NCI-H1092 treated with DMSO at 0.1 percent for 48 hours (cell line): ENCODE measurements at regions not wholly inside any gene's neighbourhood (a gene's known extent, or its start where the extent isn't known, plus 50 kb on each side); places are given as distances from the start of the nearest gene placed in this dataset.

Source experiments
- DNase-seq: peaks from one replicate; lab custom pipeline; 2025; lab: John Stamatoyannopoulos, UW

DNA sequence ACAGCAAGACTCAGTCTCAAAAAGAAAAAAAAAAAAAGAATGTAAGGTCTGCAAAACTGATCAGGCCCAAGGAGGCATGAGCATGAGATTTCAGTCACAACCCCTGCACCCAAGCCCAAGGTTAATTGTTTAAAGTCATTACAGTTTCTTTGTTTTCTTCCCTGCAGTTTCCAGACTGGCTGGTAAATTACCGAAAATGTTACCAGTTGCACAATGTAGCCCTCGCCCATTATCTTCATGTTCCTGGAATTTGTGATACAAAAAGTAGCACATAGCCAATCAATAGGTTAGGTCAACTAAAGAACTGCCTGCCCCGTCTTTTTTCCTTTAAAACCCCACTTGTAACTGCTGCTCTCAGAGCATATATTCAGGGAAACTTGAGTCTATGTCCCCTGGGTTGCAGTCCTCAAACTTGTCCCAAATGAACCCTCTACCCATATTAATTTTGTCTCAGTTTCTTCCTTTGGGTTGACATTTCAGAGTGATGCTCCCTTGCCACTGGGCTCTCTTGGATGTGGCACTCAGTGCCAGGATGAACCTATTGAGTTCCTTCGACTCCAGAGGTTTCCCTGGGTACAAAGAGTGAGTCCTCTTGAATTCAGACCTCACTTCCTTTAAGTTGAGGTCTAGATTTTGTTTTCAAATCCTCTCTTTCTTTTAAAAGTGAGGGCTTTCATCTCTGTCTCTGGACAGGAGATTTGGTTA is 216.2 kb upstream of the HS6ST1 start:
- no peak for DNase-seq

DNA sequence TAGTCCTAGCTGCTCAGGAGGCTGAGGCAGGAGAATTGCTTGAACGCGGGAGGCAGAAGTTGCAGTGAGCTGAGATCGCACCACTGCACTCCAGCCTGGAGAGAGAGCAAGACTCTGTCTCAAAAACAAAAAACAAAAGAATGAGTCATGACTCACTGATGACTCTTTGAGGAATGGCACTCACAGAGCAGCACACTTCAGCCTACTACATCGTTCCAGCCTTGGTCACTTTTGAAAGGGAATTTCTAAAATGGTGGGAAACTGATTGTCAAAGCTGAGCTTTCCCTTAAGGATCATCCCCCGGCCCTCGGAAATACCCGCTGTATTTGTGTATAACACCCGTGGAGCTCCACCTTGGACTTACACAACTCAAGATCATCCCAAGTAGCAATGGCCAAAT is 217.3 kb upstream of the HS6ST1 start:
- no peak for DNase-seq

DNA sequence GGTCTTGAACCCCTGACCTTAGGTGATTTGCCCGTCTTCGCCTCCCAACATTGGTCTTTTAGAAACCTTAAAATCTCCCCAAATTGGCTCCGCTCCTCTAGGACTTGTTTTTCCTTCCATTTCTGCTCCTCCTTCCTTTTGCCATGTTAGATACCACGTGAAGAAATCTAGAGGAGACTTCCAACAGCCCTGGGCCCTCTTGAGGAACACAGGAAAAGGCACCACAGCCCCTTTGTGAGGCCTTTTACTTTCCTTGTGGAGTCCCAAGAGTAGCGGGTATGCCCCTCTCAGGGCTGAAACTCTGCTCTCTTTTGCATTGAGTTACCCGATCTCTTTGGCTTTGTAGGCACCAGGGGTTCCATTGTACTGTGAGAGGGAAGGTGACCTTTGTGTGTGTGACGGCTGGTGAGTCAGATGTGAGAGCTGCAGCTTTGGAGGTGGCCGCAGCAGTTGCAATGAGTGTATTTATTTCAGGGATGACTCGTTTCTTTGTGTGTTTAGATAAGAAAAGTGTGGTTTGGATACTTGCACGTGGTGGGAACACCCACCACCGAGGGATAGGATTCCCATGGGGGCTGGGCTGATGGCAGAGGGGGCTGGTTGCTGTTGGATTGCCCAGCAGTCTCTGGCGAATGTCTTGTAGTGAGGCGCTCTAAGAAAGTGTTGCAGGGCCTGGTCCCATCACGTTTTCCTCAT is 218.4 kb upstream of the HS6ST1 start:
- DNase-seq, result no peak

DNA sequence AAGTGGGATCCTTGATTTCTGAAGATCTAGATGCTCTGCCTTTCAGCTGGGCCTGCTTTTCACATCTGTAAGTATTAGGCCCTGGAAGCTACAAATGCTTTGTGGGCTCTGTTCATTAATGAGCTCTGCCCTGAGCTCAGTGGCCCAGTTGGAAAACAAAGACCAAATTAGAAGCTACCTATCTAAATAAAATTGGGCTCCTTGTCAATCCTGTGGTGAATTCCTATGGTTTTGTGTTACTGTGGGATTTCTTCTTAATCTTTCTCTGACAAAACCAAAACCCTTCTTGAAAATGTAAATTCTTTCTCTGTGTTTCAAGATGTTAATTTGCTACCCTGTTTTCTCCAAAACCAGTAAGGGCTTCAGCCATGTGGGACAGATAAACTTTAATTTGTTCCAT is 219.0 kb upstream of the HS6ST1 start:
- DNase-seq, result no peak

DNA sequence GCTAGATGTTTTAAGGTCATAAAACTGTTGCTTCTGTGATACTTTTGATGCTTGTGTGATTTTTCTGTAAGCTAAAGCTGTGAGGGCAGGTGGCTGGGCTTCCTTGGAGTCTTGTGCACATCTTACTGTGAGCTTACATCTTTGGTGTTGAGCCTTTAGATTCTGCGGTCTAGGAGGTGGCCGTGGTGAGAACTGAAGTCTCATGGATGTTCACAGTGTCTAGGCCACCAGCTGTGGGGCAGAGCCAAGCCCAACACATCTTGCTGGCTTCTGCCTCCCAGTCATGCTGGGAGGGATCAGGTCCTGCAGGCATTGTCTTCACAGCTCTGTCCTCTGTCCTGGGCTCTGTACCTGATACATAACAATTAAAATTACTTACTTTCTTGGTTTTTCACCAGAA is 219.7 kb upstream of the HS6ST1 start:
- DNase-seq, result no peak

DNA sequence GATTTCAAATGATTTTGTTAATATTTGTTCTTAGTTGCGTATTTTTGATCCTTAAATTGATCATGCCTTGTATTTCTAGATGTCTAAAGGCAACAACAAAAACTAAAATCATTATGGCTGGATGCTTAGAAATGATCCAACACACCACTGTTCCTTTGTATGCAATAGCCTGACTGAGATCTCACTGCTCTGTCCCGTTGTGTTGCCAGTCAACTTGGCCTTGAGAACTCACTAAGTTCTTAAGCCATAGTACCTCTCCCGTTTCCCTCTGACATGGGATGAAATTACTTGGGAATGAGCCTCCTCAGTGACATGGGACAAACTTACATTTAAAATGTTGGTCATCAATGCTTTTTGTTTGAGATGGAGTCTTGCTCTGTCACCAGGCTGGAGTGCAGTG is 222.0 kb upstream of the HS6ST1 start:
- no peak for DNase-seq

DNA sequence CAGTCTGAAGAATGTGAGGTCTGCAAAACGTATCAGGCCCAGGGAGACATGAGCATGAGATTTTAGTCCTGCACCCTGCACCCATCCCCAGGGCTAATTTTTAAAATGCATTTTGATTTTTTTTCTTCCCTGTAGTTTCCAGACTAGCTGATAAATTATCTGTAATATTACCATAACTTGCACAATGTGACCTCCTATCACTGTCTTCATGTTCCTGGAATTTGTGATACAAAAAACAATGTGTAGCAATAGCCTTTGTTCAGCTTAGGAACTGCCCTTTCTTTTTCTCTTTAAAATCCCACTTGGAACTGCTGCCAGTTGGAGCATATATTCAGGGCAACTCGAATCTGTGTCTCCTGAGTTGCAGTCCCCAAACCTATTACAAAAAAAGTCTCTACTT is 222.8 kb upstream of the HS6ST1 start:
- DNase-seq, result no peak

DNA sequence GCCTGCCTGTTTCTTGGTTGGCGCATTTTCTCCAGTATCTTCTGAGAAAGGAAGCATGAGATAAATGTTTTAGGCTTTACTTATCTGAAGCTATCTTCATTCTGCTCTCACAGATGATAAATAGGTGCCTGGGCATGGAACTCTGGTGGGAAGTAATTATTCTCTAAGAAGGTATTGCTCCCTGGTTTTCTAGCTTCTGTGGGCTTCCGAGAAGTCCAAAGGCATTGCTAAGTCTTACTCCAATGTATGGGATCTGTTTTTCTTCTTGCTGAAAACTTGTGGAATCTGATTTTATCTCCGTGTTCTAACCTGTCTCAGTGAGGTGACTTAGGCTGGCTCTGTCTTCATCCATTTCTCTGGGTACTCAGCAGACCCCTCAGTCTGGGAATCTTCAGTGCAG is 224.4 kb upstream of the HS6ST1 start:
- DNase-seq, result no peak

DNA sequence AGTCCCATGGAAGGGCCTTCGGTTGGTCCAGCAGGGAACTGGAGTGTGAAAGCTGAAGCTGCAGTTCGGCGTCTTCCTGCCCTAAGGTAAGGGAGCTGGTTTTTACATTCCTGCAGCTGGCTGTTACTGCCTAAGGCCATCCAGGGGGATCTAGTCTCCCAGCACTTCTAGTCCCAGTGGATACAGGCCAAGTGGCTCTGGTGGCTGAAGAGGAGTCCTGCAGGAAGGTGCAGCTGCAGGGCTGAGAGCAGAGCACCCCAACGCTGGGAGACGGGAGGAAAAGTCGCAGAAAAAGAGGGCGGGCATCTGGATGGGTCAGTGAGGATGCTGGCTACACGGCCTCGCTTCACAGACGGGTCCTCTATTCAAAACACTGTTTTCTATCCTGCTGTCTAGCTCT is 225.0 kb upstream of the HS6ST1 start:
- DNase-seq, result no peak

DNA sequence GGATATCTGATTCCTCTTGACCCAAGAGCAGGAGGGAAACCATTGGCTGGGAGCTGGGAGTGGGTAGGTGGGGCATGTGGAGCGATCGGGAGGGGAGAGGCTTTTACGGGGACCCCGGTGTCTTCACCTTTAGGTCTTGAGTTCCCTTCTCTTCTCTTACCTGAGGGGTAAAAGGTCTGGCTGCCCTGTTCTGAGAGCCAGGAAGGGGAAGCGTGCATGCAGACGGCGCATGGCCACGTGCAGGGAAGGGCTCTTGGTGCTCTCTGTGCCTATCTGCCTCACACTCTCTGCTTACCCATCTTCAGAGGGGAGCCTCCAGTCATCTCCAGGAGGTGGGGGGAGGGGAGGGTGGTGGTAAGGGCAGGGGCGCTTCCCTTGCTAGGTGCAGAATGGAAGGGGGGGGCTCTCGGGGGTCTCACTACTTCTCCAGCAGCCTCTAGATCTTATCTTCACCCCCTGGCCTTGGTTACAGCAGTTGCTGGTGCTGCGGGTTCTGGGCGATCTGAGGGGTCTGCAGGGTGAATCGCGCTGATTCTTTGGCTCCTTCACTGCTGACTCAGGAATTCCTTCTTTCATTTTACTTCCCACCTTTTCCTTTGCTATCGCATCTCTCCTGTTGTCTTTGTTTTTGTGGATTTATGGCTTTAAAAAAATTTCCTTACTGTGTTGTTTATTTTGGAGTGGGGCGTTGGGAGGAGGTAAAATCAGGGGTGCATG is 225.8 kb upstream of the HS6ST1 start:
- no peak for DNase-seq

DNA sequence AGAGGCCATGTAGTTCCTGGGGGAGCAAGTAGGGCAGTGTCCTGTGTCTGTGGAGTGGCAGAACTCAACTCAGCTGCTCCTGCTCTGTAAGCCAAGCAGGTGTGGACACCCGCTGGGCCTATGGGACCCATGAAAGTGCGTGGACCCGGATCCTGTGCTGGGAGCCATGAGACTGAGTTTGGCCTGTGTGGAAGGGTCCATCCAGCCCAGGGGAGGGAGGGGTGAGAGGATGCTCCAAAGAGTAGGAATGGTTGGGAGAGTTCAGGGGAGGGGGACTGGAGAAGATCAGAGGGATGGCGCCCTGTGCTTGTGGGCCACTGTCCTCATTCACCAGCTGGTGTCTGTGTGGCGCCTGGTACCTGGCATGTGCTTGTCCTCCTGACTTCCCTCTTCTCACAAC is 226.4 kb upstream of the HS6ST1 start:
- DNase-seq, result no peak

DNA sequence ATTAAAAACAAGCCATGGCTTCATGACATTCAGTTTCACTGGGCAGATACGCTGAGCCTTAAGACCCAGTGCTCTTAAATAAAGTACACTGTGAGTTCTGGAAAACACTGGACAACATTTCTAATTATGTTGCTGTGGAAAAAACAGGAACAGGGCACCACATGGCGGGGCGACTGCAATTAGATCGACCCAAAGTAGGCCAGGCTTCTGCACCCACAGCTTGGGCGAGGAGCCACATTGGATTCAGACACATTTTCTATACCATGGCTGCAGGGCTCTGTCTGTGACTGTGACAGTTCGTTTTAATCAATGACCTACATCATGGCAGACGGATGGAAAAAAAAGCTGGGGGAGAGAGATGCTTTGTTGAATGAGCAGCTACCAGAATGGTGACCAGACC is 227.2 kb upstream of the HS6ST1 start:
- DNase-seq, result no peak

DNA sequence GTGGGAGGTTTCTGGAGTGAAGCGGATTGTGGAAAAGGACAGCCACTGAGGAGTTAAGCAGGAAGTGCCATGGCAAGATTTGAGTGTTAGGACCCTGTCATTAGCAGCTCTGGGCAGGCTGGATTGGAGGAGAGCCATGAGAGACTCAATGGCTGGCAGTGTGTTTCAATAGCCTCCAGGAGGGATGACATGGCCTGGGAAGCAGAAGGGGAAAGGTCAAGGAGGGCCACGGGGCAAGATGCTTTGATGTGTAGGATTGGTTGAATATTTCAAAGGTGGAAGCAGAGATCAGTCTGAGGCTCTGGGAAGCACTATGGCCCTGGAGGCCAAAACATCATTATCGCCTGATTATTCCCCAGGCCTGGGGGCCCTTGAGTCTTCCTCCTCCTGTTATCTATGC is 229.0 kb upstream of the HS6ST1 start:
- DNase-seq, result no peak

DNA sequence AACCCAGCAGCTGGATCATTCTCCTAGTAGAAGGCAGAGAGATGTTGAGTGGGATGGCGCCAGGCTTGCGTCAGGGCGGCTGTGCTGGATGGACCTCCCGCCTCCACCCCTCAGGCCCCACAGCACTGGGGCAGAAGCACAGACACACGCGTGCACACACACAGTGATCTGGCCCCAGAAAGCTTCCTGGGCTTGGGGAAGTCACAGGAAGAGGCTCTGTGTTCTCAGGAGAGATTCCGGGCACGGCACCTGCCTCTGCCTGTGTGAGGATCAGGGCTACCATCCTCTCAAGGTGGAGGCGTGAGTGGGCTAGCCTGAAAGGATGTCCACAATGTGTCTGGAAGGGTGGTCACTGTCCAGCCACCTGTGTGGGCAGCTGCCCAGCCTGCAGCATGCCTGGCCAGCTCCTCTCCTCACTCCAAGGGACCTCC is 229.8 kb upstream of the HS6ST1 start:
- DNase-seq, result no peak

DNA sequence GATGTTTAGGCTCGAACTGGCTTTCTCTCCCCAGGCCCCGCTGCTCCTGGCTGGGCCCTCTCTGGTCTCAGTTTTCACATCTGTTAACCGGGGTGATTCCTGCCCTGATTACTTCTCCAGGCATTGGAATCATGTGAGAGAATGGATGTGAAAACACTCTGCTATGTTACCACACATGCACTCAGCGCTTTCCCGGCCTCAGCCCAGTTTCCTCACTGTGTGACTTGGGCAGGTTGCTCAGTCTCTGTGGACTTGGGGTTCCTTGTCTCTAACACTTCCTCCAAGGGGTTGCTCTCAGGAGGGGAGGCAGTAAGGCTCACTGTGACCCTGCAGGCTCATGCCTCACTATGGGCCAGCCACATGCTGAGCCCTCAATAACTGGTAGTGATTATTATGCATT is 230.4 kb upstream of the HS6ST1 start:
- no peak for DNase-seq

DNA sequence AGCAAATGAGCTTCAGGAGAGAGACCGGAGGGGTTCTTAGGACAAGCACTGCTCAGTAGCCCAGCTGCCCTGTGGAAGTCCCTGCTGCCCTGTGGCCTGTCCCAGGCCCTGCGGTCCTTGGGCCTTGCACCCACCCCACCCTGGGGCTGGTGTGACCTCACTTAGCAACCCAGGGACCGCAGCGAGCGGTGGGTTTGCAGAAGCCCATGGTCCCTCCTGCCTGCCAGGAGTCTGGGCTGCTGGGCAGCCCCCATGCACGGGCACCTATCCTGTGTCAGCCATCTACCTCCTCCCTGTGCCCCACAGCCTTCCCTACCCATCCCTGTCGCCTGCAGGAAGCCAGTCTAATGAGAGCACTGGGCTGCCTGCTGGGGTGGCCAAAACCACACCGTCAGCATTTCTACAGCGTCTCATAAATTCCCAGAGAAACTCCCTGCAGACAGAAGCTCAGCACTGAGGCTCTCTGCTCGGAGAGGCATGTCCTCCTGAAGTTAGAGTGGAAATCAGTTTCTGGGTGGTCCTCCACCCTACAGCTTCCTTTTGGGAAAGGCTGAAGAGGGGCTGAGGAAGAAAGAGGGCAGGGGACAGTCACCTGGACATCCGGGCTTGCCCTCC is 231.1 kb upstream of the HS6ST1 start:
- no peak for DNase-seq

DNA sequence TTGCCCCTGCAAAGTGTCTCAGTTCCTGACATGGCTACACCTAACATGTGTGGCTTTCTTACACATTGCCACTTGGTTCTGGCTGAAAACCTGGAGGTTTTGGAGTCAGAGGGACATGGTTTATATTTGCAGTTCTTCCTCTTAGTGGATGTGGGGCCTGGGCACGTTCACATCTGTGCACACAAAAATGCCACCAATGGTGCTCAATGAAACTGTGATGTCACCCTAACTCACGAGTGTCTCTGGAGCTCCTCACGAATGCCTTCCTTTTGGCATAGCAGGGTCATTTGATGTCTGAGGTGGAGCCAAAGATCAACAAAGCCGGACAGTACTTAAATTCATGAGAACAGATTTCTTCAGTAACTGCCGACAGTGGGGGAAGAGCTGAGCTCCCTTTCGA is 231.7 kb upstream of the HS6ST1 start:
- no peak for DNase-seq

DNA sequence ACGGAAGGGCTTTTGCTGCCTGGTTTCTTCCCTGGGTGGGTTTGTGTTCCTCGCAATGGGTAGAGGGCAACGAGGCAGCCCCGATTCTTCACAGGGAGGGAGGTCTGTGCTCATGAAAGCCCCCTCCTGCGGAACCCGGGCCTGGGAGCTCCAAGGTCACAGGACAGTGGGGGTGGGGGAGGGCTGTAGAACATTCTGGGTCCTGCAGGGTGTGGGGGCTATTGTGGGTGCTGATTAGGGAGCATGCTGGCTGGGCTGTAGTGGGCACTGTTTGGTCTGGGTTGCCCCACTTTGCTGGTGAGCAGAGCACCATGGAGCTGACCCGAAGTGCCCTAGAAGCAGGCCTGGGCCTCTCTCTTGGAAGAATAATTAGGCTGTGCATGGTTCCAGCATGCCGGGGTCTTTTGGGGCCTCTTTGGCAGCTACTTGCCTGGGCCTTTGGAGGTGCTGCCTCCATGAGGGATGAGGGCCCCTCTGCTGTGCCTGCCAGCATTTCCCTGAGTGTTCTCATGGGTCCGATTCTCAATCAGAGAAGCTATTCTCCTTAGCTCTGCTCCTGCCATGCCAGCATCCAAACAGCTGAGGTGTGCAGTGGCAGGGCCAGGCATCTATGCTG is 232.2 kb upstream of the HS6ST1 start:
- no peak for DNase-seq

DNA sequence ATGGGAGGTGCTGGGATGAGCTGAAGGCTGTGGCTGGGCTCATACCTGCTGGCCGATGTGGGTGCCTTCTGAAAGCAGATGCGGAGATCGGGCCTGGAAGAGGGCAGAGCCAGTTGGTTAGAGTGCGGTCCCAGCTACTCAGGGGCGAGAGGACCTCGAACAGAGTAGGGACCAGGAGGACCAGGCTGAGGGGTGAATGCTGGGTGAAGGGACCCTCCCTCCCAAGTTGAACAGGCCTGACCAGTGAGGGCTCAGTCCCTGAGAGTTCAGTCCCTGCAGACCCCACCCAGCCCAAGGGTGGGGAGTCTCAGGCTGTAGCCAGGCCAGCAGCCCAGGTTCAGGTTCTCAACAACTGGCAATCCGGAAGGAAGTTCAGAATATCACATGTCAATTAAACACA is 232.8 kb upstream of the HS6ST1 start:
- DNase-seq, result no peak

DNA sequence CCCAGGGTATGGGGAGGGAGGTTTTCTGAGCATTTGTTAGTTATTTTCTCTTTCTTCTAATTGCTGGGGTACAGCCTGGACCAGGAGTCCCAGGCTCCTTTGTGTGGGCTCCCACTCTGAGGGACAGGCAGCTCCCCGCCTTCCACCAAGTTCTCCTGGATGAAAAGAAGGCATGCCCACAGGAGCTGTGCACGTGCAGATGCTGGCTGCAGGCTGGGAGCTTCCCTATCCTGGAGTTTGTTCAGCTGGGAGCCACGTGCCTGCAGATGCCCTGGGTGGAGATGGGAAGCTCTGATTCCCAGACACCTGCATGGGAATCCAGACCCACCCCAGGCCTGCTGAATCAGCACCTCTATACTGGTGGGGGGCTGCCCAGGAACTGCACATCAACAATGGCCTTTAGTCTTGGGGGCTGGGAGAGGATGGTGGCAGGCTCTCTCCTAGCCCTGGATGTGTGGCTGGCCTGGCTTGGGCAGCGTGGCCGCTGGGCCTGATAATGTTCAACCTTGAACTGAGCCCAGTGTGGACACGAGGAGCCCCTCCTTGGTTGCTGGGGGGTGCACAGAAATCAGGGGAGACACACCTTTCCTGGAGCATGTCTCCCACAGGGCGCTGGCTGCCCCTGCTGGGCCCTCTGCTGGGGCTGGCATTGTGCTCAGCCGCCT is 233.6 kb upstream of the HS6ST1 start:
- no peak for DNase-seq

DNA sequence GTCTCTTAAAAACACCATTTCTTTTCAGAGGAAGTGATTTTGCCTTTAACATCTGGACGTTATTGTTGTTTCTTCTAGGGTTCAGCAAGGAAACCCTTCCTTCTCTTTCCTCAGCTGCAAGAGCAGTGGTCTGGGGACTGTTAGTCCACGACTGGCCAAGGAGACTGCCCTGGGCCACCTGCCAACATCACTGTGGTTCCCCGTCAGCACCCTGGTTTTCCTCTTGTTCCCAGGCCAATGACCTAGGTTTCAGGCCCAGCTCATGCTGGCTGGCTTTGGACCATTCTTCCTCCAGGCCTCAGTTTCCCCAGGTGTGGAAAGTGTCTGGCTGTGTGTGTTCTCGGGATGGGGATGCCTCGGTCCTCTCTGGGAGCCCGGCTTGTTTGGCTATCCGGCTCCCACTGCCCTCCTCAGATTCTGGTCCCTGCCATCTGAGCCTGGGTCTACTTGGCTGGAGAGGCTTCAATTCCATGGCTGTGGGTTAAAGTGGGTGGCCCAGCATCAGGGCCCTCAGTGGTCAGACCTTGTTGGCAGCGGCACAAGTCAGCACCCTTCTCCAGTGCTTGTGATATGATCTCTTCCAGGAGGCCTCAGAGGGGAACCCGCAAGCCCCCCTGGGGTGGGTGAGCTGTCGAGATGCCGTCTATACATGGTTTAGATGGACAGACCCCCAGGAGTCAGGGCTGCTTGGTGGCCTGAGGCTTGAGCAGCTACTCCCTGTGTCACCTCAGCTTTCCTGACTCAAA is 234.3 kb upstream of the HS6ST1 start:
- DNase-seq, result no peak
